SK-N-SH treated with all-trans-retinoic acid at 6 μM for 48 hours (cell line): ENCODE measurements at regions not wholly inside any gene's neighbourhood (a gene's known extent, or its start where the extent isn't known, plus 50 kb on each side); places are given as distances from the start of the nearest gene placed in this dataset.

ENCODE experiments used
- ATAC-seq: fragments of 200-7000 bp; cut with Tn5 transposase; 3 replicates; pipeline ENCODE4 v1.9.1; 2020; ENCODE audit warnings: mild to moderate bottlenecking, moderate library complexity
- ARNTL ChIP-seq: fragments of 450-650 bp; formaldehyde crosslinking; IDR thresholded peaks from 2 replicates; pipeline ENCODE4 v1.5.0; 2020; ENCODE audit warnings: low read depth, mild to moderate bottlenecking, moderate library complexity, borderline replicate concordance
- BACH2 ChIP-seq: fragments of 250-450 bp; sonication (Bioruptor Pico); IDR thresholded peaks from 2 replicates; pipeline ENCODE4 v1.9.0; 2021; ENCODE audit warnings: mild to moderate bottlenecking, borderline replicate concordance
- CSDC2 ChIP-seq: fragments of 250-450 bp; sonication (Bioruptor Pico); IDR thresholded peaks from 2 replicates; pipeline ENCODE4 v1.5.0; 2020; ENCODE audit warnings: mild to moderate bottlenecking, moderate library complexity
- ESRRG ChIP-seq: fragments of 250-450 bp; sonication (Bioruptor Pico); IDR thresholded peaks from 2 replicates; pipeline ENCODE4 v1.6.1; 2021; ENCODE audit warnings: mild to moderate bottlenecking
- GLIS3 ChIP-seq: fragments of 250-450 bp; sonication (Bioruptor Pico); IDR thresholded peaks from 2 replicates; pipeline ENCODE4 v1.5.0; 2020; ENCODE audit warnings: mild to moderate bottlenecking, moderate library complexity
- ISL1 ChIP-seq: fragments of 250-450 bp; sonication (Bioruptor Pico); IDR thresholded peaks from 2 replicates; pipeline ENCODE4 v2.1.2; 2022; ENCODE audit warnings: mild to moderate bottlenecking, moderate library complexity
- RARB ChIP-seq: fragments of 250-450 bp; sonication (Bioruptor Pico); IDR thresholded peaks from 2 replicates; pipeline ENCODE4 v1.8.0; 2021; ENCODE audit warnings: mild to moderate bottlenecking, moderate library complexity
- SNAI2 ChIP-seq: fragments of 250-450 bp; sonication (Bioruptor Pico); IDR thresholded peaks from 2 replicates; pipeline ENCODE4 v1.5.0; 2020; ENCODE audit warnings: mild to moderate bottlenecking, moderate library complexity
- TCF4 ChIP-seq: fragments of 250-450 bp; sonication (Bioruptor Pico); IDR thresholded peaks from 2 replicates; pipeline ENCODE4 v1.8.0; 2021; ENCODE audit warnings: mild to moderate bottlenecking, moderate library complexity, borderline replicate concordance
- TOX ChIP-seq: fragments of 250-450 bp; sonication (Bioruptor Pico); IDR thresholded peaks from 2 replicates; pipeline ENCODE4 v1.8.0; 2021; ENCODE audit warnings: mild to moderate bottlenecking, moderate library complexity, borderline replicate concordance
- ZC3H10 ChIP-seq: fragments of 250-450 bp; sonication (Bioruptor Pico); IDR thresholded peaks from 2 replicates; pipeline ENCODE4 v1.5.1; 2021; ENCODE audit warnings: mild to moderate bottlenecking, moderate library complexity
- ZFP3 ChIP-seq: fragments of 250-450 bp; sonication (Bioruptor Pico); IDR thresholded peaks from 2 replicates; pipeline ENCODE4 v1.5.0; 2020; ENCODE audit warnings: mild to moderate bottlenecking, moderate library complexity
- ZFP30 ChIP-seq: fragments of 450-650 bp; formaldehyde crosslinking; IDR thresholded peaks from 2 replicates; pipeline ENCODE4 v1.5.0; 2022; ENCODE audit warnings: mild to moderate bottlenecking, moderate library complexity
- ZNF565 ChIP-seq: fragments of 450-650 bp; formaldehyde crosslinking; conservative IDR thresholded peaks from 2 replicates; pipeline ENCODE4 v1.5.0; 2020; ENCODE audit warnings: low read depth, mild to moderate bottlenecking, moderate library complexity
- ZNF70 ChIP-seq: fragments of 450-650 bp; formaldehyde crosslinking; IDR thresholded peaks from 2 replicates; pipeline ENCODE4 v1.5.0; 2020; ENCODE audit warnings: mild to moderate bottlenecking, moderate library complexity
- ZNF8 ChIP-seq: fragments of 450-650 bp; formaldehyde crosslinking; IDR thresholded peaks from 2 replicates; pipeline ENCODE4 v1.5.0; 2020; ENCODE audit warnings: mild to moderate bottlenecking, moderate library complexity
- TF ChIP-seq, protein P1 (sequence below): fragments of 250-450 bp; sonication (Bioruptor Pico); IDR thresholded peaks from 2 replicates; pipeline ENCODE4 v1.5.0; 2020; ENCODE audit warnings: mild to moderate bottlenecking, moderate library complexity
- TF ChIP-seq, protein P2 (sequence below): fragments of 250-450 bp; sonication (Bioruptor Pico); IDR thresholded peaks from 2 replicates; pipeline ENCODE4 v1.5.1; 2020; ENCODE audit warnings: low read depth, mild to moderate bottlenecking, moderate library complexity
- TF ChIP-seq, protein P3 (sequence below): fragments of 250-450 bp; sonication (Bioruptor Pico); IDR thresholded peaks from 2 replicates; pipeline ENCODE4 v1.8.0; 2021; ENCODE audit warnings: low read depth, mild to moderate bottlenecking, moderate library complexity, borderline replicate concordance
- TF ChIP-seq, protein P4 (sequence below): fragments of 250-450 bp; sonication (Bioruptor Pico); IDR thresholded peaks from 2 replicates; pipeline ENCODE4 v1.5.1; 2021; ENCODE audit warnings: mild to moderate bottlenecking, moderate library complexity

DNA sequence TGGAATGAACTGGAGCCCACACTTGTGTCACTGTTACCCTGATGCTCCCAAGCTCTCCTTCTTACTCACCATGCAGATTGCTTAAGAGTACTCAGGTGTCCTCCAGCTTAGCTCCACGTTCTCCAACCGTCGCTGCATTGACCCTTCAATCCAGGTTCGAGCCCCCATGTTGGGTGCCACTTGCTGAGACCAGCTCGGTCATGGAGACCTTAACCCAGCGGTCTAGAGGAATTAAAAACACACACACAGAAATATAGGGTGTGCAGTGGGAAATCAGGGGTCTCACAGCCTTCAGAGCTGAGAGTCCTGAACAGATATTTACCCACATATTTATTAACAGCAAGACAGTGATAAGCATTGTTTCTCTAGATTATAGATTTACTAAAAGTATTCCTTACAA, 229.1 kb upstream of the APCDD1 start:
- no peak for TF ChIP-seq ZNF8
- no peak for TF ChIP-seq ZNF565 (CRISPR knock-in tag)
- no peak for TF ChIP-seq ARNTL (CRISPR knock-in tag)
- TF ChIP-seq ZC3H10, result no peak
- TF ChIP-seq SNAI2 (CRISPR knock-in tag), result no peak
- TF ChIP-seq, protein P1, sequence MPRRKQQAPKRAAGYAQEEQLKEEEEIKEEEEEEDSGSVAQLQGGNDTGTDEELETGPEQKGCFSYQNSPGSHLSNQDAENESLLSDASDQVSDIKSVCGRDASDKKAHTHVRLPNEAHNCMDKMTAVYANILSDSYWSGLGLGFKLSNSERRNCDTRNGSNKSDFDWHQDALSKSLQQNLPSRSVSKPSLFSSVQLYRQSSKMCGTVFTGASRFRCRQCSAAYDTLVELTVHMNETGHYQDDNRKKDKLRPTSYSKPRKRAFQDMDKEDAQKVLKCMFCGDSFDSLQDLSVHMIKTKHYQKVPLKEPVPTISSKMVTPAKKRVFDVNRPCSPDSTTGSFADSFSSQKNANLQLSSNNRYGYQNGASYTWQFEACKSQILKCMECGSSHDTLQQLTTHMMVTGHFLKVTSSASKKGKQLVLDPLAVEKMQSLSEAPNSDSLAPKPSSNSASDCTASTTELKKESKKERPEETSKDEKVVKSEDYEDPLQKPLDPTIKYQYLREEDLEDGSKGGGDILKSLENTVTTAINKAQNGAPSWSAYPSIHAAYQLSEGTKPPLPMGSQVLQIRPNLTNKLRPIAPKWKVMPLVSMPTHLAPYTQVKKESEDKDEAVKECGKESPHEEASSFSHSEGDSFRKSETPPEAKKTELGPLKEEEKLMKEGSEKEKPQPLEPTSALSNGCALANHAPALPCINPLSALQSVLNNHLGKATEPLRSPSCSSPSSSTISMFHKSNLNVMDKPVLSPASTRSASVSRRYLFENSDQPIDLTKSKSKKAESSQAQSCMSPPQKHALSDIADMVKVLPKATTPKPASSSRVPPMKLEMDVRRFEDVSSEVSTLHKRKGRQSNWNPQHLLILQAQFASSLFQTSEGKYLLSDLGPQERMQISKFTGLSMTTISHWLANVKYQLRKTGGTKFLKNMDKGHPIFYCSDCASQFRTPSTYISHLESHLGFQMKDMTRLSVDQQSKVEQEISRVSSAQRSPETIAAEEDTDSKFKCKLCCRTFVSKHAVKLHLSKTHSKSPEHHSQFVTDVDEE (CRISPR knock-in tag), result no peak
- no peak for TF ChIP-seq BACH2 (CRISPR knock-in tag)
- TF ChIP-seq, protein P2, sequence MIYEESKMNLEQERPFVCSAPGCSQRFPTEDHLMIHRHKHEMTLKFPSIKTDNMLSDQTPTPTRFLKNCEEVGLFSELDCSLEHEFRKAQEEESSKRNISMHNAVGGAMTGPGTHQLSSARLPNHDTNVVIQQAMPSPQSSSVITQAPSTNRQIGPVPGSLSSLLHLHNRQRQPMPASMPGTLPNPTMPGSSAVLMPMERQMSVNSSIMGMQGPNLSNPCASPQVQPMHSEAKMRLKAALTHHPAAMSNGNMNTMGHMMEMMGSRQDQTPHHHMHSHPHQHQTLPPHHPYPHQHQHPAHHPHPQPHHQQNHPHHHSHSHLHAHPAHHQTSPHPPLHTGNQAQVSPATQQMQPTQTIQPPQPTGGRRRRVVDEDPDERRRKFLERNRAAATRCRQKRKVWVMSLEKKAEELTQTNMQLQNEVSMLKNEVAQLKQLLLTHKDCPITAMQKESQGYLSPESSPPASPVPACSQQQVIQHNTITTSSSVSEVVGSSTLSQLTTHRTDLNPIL, result no peak
- TF ChIP-seq, protein P3, sequence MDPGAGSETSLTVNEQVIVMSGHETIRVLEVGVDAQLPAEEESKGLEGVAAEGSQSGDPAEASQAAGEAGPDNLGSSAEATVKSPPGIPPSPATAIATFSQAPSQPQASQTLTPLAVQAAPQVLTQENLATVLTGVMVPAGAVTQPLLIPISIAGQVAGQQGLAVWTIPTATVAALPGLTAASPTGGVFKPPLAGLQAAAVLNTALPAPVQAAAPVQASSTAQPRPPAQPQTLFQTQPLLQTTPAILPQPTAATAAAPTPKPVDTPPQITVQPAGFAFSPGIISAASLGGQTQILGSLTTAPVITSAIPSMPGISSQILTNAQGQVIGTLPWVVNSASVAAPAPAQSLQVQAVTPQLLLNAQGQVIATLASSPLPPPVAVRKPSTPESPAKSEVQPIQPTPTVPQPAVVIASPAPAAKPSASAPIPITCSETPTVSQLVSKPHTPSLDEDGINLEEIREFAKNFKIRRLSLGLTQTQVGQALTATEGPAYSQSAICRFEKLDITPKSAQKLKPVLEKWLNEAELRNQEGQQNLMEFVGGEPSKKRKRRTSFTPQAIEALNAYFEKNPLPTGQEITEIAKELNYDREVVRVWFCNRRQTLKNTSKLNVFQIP (CRISPR knock-in tag), result no peak
- no peak for TF ChIP-seq RARB (CRISPR knock-in tag)
- TF ChIP-seq TCF4 (CRISPR knock-in tag), result no peak
- TF ChIP-seq TOX (CRISPR knock-in tag), result no peak
- ATAC-seq, result no peak

DNA sequence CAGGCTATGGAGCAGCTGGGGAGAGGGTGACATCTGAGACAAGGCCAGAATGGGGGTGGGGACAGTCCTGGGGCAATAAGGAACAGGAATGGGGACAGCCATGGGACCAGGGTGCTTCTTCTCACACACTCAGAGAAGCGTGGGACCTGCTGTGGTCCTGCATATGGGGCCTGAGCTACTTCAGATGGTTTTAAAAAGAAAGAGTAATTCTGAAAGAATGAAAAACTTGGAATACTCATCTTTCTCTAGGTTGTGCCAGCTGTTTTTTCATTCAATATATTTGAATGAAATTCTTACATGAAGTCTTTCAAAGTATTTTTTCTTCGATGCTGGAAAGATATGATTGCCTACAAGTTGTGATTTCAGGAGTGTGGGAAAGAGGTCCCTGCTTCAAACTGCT, 227.5 kb upstream of the APCDD1 start:
- TF ChIP-seq ZC3H10 (no peak), ZFP3 (no peak), SNAI2 (CRISPR knock-in tag) (no peak), GLIS3 (no peak), RARB (CRISPR knock-in tag) (no peak), TCF4 (CRISPR knock-in tag) (no peak), ESRRG (CRISPR knock-in tag) (no peak), TOX (CRISPR knock-in tag) (no peak), ISL1 (CRISPR knock-in tag) (no peak), ZFP30 (CRISPR knock-in tag) (no peak), CSDC2 (CRISPR knock-in tag) (no peak), ZNF70 (CRISPR knock-in tag) (no peak), ZNF8 (no peak), ZNF565 (CRISPR knock-in tag) (no peak)
- TF ChIP-seq, protein P4, sequence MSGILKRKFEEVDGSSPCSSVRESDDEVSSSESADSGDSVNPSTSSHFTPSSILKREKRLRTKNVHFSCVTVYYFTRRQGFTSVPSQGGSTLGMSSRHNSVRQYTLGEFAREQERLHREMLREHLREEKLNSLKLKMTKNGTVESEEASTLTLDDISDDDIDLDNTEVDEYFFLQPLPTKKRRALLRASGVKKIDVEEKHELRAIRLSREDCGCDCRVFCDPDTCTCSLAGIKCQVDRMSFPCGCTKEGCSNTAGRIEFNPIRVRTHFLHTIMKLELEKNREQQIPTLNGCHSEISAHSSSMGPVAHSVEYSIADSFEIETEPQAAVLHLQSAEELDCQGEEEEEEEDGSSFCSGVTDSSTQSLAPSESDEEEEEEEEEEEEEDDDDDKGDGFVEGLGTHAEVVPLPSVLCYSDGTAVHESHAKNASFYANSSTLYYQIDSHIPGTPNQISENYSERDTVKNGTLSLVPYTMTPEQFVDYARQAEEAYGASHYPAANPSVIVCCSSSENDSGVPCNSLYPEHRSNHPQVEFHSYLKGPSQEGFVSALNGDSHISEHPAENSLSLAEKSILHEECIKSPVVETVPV, result no peak
- TF ChIP-seq, protein P2, result no peak
- TF ChIP-seq, protein P1 (CRISPR knock-in tag), result no peak
- no peak for ATAC-seq
